MCF 10A (cell line): ENCODE measurements at regions not wholly inside any gene's neighbourhood (a gene's known extent, or its start where the extent isn't known, plus 50 kb on each side); places are given as distances from the start of the nearest gene placed in this dataset.

ENCODE experiments used
- BruUV-seq: library from RNA; stranded (reverse); fragments of 400-500 nt; replicated peaks from 2 replicates; lab custom pipeline; 2021; lab: Mats Ljungman, UMichigan
- CTCF ChIA-PET: fragments of 300-600 bp; sonication (Branson Sonifier 250); formaldehyde crosslinking; extraction: SDS; loops from one replicate; lab custom pipeline; 2021; ENCODE audit warnings: antibody characterized with exemption, inconsistent platforms; lab: Yijun Ruan, JAX
- POLR2A ChIA-PET: fragments of 300-600, 350-650 bp; sonication (Branson Sonifier 250); formaldehyde crosslinking; extraction: SDS; loops from one replicate; lab custom pipeline; 2020; ENCODE audit warnings: antibody characterized with exemption, inconsistent platforms; lab: Yijun Ruan, JAX
- DNase-seq: peaks from one replicate; pipeline ENCODE4 v3.0.0-alpha.2; 2018; ENCODE audit not compliant: unreplicated experiment
- H3K27ac Mint-ChIP-seq: one replicate; pipeline ENCODE4 v1.8.0; 2022; ENCODE audit warnings: mild to moderate bottlenecking, low read depth, mixed read lengths; ENCODE audit not compliant: unreplicated experiment
- H3K27me3 Mint-ChIP-seq: one replicate; pipeline ENCODE4 v1.8.0; 2022; ENCODE audit warnings: mixed read lengths; ENCODE audit not compliant: insufficient read depth, unreplicated experiment
- H3K36me3 Mint-ChIP-seq: one replicate; pipeline ENCODE4 v1.8.0; 2022; ENCODE audit warnings: mild to moderate bottlenecking, moderate library complexity, mixed read lengths; ENCODE audit not compliant: insufficient read depth, unreplicated experiment
- H3K4me1 Mint-ChIP-seq: one replicate; pipeline ENCODE4 v1.8.0; 2022; ENCODE audit warnings: mixed read lengths; ENCODE audit not compliant: insufficient read depth, unreplicated experiment
- H3K4me3 Mint-ChIP-seq: one replicate; pipeline ENCODE4 v1.8.0; 2022; ENCODE audit warnings: mild to moderate bottlenecking, moderate library complexity, mixed read lengths; ENCODE audit not compliant: unreplicated experiment
- H3K9me3 Mint-ChIP-seq: one replicate; pipeline ENCODE4 v1.8.0; 2022; ENCODE audit warnings: mixed read lengths; ENCODE audit not compliant: unreplicated experiment
- intact Hi-C: fragments of 100-400 bp; cut with micrococcal nuclease; formaldehyde crosslinking; loops from 2 replicates; pipeline ENCODE4 v1.14.1; 2022
- TF ChIP-seq, protein P1 (sequence below): fragments of 200-600 bp; IDR thresholded peaks from one replicate; pipeline ENCODE4 v1.8.0; 2022; ENCODE audit warnings: antibody characterized with exemption, mild to moderate bottlenecking; ENCODE audit not compliant: unreplicated experiment

- BruUV-seq = no TSS peak
- H3K4me1 Mint-ChIP-seq = peaks cover 10% of the 10 kb centered on the region
- H3K27me3 Mint-ChIP-seq = no peaks in the 10 kb centered on the region
- H3K4me3 Mint-ChIP-seq = no peak overlapping the region
- intact Hi-C loops = no loop called here
- ChIA-PET CTCF (interaction anchor here (0.6 to 1.0 kb wide), 2 partner anchors 14 to 182 kb away, joined by 3 to 4 read pairs; no protein-coding TSS in a partner anchor), POLR2A (interaction anchor here (1.1 kb wide), 1 partner anchor 512 kb away, joined by 4 read pairs; no protein-coding TSS in a partner anchor)
- no peak overlapping the region for H3K27ac Mint-ChIP-seq
- H3K9me3 Mint-ChIP-seq = no peaks in the 10 kb centered on the region
- DNase-seq = no peak
- TF ChIP-seq, protein P1, sequence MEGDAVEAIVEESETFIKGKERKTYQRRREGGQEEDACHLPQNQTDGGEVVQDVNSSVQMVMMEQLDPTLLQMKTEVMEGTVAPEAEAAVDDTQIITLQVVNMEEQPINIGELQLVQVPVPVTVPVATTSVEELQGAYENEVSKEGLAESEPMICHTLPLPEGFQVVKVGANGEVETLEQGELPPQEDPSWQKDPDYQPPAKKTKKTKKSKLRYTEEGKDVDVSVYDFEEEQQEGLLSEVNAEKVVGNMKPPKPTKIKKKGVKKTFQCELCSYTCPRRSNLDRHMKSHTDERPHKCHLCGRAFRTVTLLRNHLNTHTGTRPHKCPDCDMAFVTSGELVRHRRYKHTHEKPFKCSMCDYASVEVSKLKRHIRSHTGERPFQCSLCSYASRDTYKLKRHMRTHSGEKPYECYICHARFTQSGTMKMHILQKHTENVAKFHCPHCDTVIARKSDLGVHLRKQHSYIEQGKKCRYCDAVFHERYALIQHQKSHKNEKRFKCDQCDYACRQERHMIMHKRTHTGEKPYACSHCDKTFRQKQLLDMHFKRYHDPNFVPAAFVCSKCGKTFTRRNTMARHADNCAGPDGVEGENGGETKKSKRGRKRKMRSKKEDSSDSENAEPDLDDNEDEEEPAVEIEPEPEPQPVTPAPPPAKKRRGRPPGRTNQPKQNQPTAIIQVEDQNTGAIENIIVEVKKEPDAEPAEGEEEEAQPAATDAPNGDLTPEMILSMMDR = no peak
- H3K36me3 Mint-ChIP-seq = no peaks in the 10 kb centered on the region
Measured at GRCh38 chr20:11182720-11183119, 508.9 kb upstream of the JAG1 start.

- DNase-seq = no peak
- Mint-ChIP-seq H3K9me3 (peaks cover 6% of the 10 kb centered on the region), H3K4me1 (no peaks in the 10 kb centered on the region), H3K4me3 (no peak overlapping the region), H3K27me3 (no peaks in the 10 kb centered on the region), H3K36me3 (no peaks in the 10 kb centered on the region), H3K27ac (no peak overlapping the region)
- ChIA-PET POLR2A (interaction anchor here (0.8 kb wide), 1 partner anchor 260 kb away, joined by 4 read pairs; no protein-coding TSS in a partner anchor), CTCF (no interaction called here)
- TF ChIP-seq, protein P1 = no peak
- intact Hi-C loops = no loop called here
- BruUV-seq = no TSS peak
Measured at GRCh38 chr20:11186301-11187008, 512.7 kb upstream of the JAG1 start.

DNA sequence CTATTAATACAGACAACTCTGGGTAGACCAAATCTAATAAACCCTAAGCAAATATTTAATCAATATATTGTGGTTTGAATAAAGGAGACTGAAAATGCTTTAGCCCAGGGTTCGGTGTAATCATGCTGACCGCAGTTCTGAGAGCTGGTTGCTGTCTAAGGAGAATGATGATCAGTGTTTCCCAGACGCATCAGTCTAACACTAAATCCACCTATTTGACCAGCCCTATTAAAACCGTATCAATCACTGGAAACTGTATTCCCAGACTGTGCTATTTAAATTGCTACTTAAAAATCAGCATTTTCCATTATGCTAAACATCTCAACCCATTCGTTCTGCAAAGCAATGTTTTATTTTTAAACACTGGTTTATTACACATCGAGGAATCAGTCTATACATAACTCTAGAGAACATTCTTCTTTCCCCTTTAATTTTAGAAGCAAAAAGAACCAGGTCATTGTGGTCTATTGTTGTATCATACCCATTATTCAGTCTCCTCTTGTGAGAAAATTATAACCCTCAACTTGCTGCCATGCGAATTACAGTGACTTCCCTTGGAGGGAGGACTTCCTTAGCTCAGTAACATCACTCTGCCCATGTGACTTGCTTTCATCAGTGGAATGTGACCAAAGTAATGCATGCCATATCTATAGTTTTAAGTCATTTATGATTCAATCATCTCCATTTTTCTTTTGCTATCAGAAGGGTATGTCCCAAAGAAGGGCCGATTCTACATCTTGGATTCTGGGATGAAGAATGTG is 515.2 kb upstream of the JAG1 start:
- no peaks in the 10 kb centered on the region for H3K27me3 Mint-ChIP-seq
- no peak overlapping the region for H3K27ac Mint-ChIP-seq
- ChIA-PET CTCF (interaction anchor here (0.6 to 2.2 kb wide), 4 partner anchors 9 to 78 kb away, joined by 3 to 8 read pairs (median 4); no protein-coding TSS in a partner anchor), POLR2A (interaction anchor here (0.6 to 1.4 kb wide), 3 partner anchors 10 to 162 kb away, joined by 3 to 5 read pairs (median 3); no protein-coding TSS in a partner anchor)
- no peak overlapping the region for H3K4me3 Mint-ChIP-seq
- peaks cover 6% of the 10 kb centered on the region for H3K9me3 Mint-ChIP-seq
- TF ChIP-seq, protein P1 = no peak
- H3K4me1 Mint-ChIP-seq = no peaks in the 10 kb centered on the region
- no peaks in the 10 kb centered on the region for H3K36me3 Mint-ChIP-seq
- BruUV-seq = no TSS peak
- DNase-seq = no peak
- intact Hi-C loops = no loop called here

GRCh38 chr20:11190741-11191140 is 516.9 kb upstream of the JAG1 start:
- intact Hi-C loops = no loop called here
- ChIA-PET CTCF (interaction anchor here (1.4 to 2.2 kb wide), 2 partner anchors 16 to 76 kb away, joined by 4 to 8 read pairs; no protein-coding TSS in a partner anchor), POLR2A (interaction anchor here (0.6 kb wide), 1 partner anchor 268 kb away, joined by 4 read pairs; no protein-coding TSS in a partner anchor)
- Mint-ChIP-seq H3K27me3 (no peaks in the 10 kb centered on the region), H3K27ac (no peak overlapping the region), H3K4me1 (peaks cover 5% of the 10 kb centered on the region), H3K4me3 (no peak overlapping the region), H3K36me3 (no peaks in the 10 kb centered on the region), H3K9me3 (peaks cover 6% of the 10 kb centered on the region)
- no peak for DNase-seq
- TF ChIP-seq, protein P1 = no peak
- no TSS peak for BruUV-seq
